ENCODE measurements at regions not wholly inside any gene's neighbourhood (a gene's known extent, or its start where the extent isn't known, plus 50 kb on each side); places are given as distances from the start of the nearest gene placed in this dataset.
"Not testable (repeated sequence)": the region's sequence is repeated elsewhere in the genome, so short reads cannot be mapped to it uniquely, and the experiment has no call there.

- DNase-seq (ENCODE audit: low spot score) = not testable (repeated sequence)
Observed at GRCh38 chr2:111316881-111317549, 196.3 kb downstream of the BCL2L11 start.

- DNase-seq (ENCODE audit: low spot score) = not testable (repeated sequence)
Observed at GRCh38 chr2:111319552-111319951, 198.8 kb downstream of the BCL2L11 start.

- DNase-seq (ENCODE audit: low spot score) = not testable (repeated sequence)
Observed at GRCh38 chr2:111320264-111320663, 199.6 kb downstream of the BCL2L11 start.

GRCh38 chr2:111320965-111321364 is 200.3 kb downstream of the BCL2L11 start:
- DNase-seq (ENCODE audit: low spot score) = peak; percentile 9

GRCh38 chr2:111323384-111323783 is 202.7 kb downstream of the BCL2L11 start:
- DNase-seq (ENCODE audit: low spot score) = not testable (repeated sequence)

- not testable (repeated sequence) for DNase-seq (ENCODE audit: low spot score)
Observed at GRCh38 chr2:111327726-111328125, 207.0 kb downstream of the BCL2L11 start.

- not testable (repeated sequence) for DNase-seq (ENCODE audit: low spot score)
Observed at GRCh38 chr2:111329309-111329708, 208.6 kb downstream of the BCL2L11 start.

GRCh38 chr2:111331099-111331724 is 210.5 kb downstream of the BCL2L11 start:
- DNase-seq (ENCODE audit: low spot score) = not testable (repeated sequence)

- not testable (repeated sequence) for DNase-seq (ENCODE audit: low spot score)
Observed at GRCh38 chr2:111335220-111335907, 214.7 kb downstream of the BCL2L11 start.

- DNase-seq (ENCODE audit: low spot score) = not testable (repeated sequence)
Observed at GRCh38 chr2:111338474-111338873, 217.8 kb downstream of the BCL2L11 start.

GRCh38 chr2:111339476-111339875 is 218.8 kb downstream of the BCL2L11 start:
- not testable (repeated sequence) for DNase-seq (ENCODE audit: low spot score)

- not testable (repeated sequence) for DNase-seq (ENCODE audit: low spot score)
Observed at GRCh38 chr2:111344590-111344989, 223.9 kb downstream of the BCL2L11 start.

- DNase-seq (ENCODE audit: low spot score) = not testable (repeated sequence)
Observed at GRCh38 chr2:111345439-111345838, 224.7 kb downstream of the BCL2L11 start.

GRCh38 chr2:111346018-111346930 is 225.6 kb downstream of the BCL2L11 start:
- DNase-seq (ENCODE audit: low spot score) = not testable (repeated sequence)

GRCh38 chr2:111347695-111348094 is 227.0 kb downstream of the BCL2L11 start:
- DNase-seq (ENCODE audit: low spot score) = not testable (repeated sequence)

- DNase-seq (ENCODE audit: low spot score) = not testable (repeated sequence)
Observed at GRCh38 chr2:111348316-111348715, 227.6 kb downstream of the BCL2L11 start.

GRCh38 chr2:111355022-111355817 is 234.5 kb downstream of the BCL2L11 start:
- not testable (repeated sequence) for DNase-seq (ENCODE audit: low spot score)

GRCh38 chr2:111355823-111356511 is 235.3 kb downstream of the BCL2L11 start:
- not testable (repeated sequence) for DNase-seq (ENCODE audit: low spot score)

GRCh38 chr2:111356512-111357031 is 235.9 kb downstream of the BCL2L11 start:
- not testable (repeated sequence) for DNase-seq (ENCODE audit: low spot score)
